CD4-positive, CD25-positive, alpha-beta regulatory T cell (primary cell): ENCODE measurements at regions not wholly inside any gene's neighbourhood (a gene's known extent, or its start where the extent isn't known, plus 50 kb on each side); places are given as distances from the start of the nearest gene placed in this dataset.

Source experiments
- ATAC-seq, 2 donors: fragments of 150-1000 bp; cut with Tn5 transposase; one replicate each; pipeline ENCODE4 v1.10.0; 2021; ENCODE audit warnings: low read depth in 2 of 2, moderate number of reproducible peaks in 2 of 2, moderate library complexity in 1 of 2
- DNase-seq, 3 donors: peaks; one replicate each; pipeline versions ENCODE4 v3.0.0 to v3.0.0-alpha.2; 2012 to 2022; ENCODE audit warnings: mixed read lengths in 1 of 3
- H3K27ac ChIP-seq: one replicate; pipeline ENCODE4 v1.7.0; 2013; ENCODE audit warnings: mild to moderate bottlenecking, low read length; ENCODE audit not compliant: insufficient read depth, poor library complexity, severe bottlenecking
- H3K27me3 ChIP-seq: one replicate; pipeline ENCODE4 v1.7.0; 2013; ENCODE audit warnings: low read length; ENCODE audit not compliant: control insufficient read depth, insufficient read depth
- H3K36me3 ChIP-seq: one replicate; pipeline ENCODE4 v1.7.0; 2013; ENCODE audit warnings: mild to moderate bottlenecking, low read length, moderate library complexity; ENCODE audit not compliant: control insufficient read depth, insufficient read depth
- H3K4me1 ChIP-seq: 2 replicates; pipeline ENCODE4 v1.7.0; 2013; ENCODE audit warnings: mild to moderate bottlenecking, low read length; ENCODE audit not compliant: insufficient read depth, control insufficient read depth, poor library complexity, severe bottlenecking
- H3K4me3 ChIP-seq: one replicate; pipeline ENCODE4 v1.7.0; 2013; ENCODE audit warnings: low read depth, mild to moderate bottlenecking, low read length, moderate library complexity
- H3K9me3 ChIP-seq, 2 experiments: 1 replicate in 1 of 2; 2 replicates in 1 of 2; pipeline ENCODE4 v1.7.0; 2013; ENCODE audit warnings: low read length in 2 of 2, mild to moderate bottlenecking in 1 of 2, moderate library complexity in 1 of 2; ENCODE audit not compliant: control insufficient read depth in 2 of 2
- H3K27ac Mint-ChIP-seq, 3 donors: one replicate each; pipeline ENCODE4 v1.8.0; 2020 to 2022; ENCODE audit warnings: mild to moderate bottlenecking in 3 of 3, mixed read lengths in 3 of 3, moderate library complexity in 2 of 3
- H3K27me3 Mint-ChIP-seq: one replicate; pipeline ENCODE4 v1.8.0; 2022; ENCODE audit warnings: mild to moderate bottlenecking, mixed read lengths
- H3K36me3 Mint-ChIP-seq: one replicate; pipeline ENCODE4 v1.8.0; 2020; ENCODE audit warnings: mixed read lengths
- H3K4me1 Mint-ChIP-seq, 4 donors: one replicate each; pipeline ENCODE4 v1.8.0; 2020 to 2022; ENCODE audit warnings: mixed read lengths in 4 of 4, mild to moderate bottlenecking in 1 of 4
- H3K4me3 Mint-ChIP-seq, 4 donors: one replicate each; pipeline ENCODE4 v1.8.0; 2020 to 2022; ENCODE audit warnings: mild to moderate bottlenecking in 4 of 4, mixed read lengths in 4 of 4, moderate library complexity in 3 of 4
- H3K9me3 Mint-ChIP-seq, 7 donors: one replicate each; pipeline ENCODE4 v1.8.0; 2020 to 2022; ENCODE audit warnings: mixed read lengths in 7 of 7, mild to moderate bottlenecking in 3 of 7, moderate library complexity in 2 of 7

- no peaks in the 10 kb centered on the region for H3K27me3 ChIP-seq
- no peaks in the 10 kb centered on the region for H3K4me1 Mint-ChIP-seq
- H3K36me3 Mint-ChIP-seq, result peaks cover 3% of the 10 kb centered on the region
- H3K9me3 Mint-ChIP-seq, result peaks cover 0 to 37% (median 7%) of the 10 kb centered on the region in 7 donors
- no peaks in the 10 kb centered on the region for H3K36me3 ChIP-seq
- no peak for ATAC-seq
- no peak overlapping the region for H3K4me3 ChIP-seq
- peaks cover 2 to 5% of the 10 kb centered on the region in 2 experiments for H3K9me3 ChIP-seq
- no peak for DNase-seq
- H3K4me3 Mint-ChIP-seq, result no peak overlapping the region
- no peak overlapping the region for H3K27ac ChIP-seq
- H3K4me1 ChIP-seq, result no peaks in the 10 kb centered on the region
- H3K27me3 Mint-ChIP-seq, result no peaks in the 10 kb centered on the region
- H3K27ac Mint-ChIP-seq, result no peak overlapping the region
Observed at GRCh38 chr16:64167936-64168335, 953.9 kb downstream of the CDH11 start.

- Mint-ChIP-seq H3K27me3 (no peaks in the 10 kb centered on the region), H3K9me3 (peaks cover 0 to 28% (median 3%) of the 10 kb centered on the region in 7 donors), H3K36me3 (peaks cover 3% of the 10 kb centered on the region), H3K27ac (no peak overlapping the region), H3K4me1 (no peaks in the 10 kb centered on the region), H3K4me3 (no peak overlapping the region)
- Histone ChIP-seq H3K9me3 (peaks cover 2 to 5% of the 10 kb centered on the region in 2 experiments), H3K27ac (no peak overlapping the region), H3K4me3 (no peak overlapping the region), H3K36me3 (no peaks in the 10 kb centered on the region), H3K4me1 (no peaks in the 10 kb centered on the region), H3K27me3 (no peaks in the 10 kb centered on the region)
- DNase-seq, result no peak
- no peak for ATAC-seq
Observed at GRCh38 chr16:64165368-64165767, 956.5 kb downstream of the CDH11 start.

GRCh38 chr16:64162613-64163375, 959.1 kb downstream of the CDH11 start:
- Histone ChIP-seq H3K9me3 (peaks cover 2 to 5% of the 10 kb centered on the region in 2 experiments), H3K36me3 (no peaks in the 10 kb centered on the region), H3K27ac (no peak overlapping the region), H3K27me3 (no peaks in the 10 kb centered on the region), H3K4me1 (no peaks in the 10 kb centered on the region), H3K4me3 (no peak overlapping the region)
- H3K4me1 Mint-ChIP-seq, result no peaks in the 10 kb centered on the region
- no peak overlapping the region for H3K4me3 Mint-ChIP-seq
- no peak for DNase-seq
- no peaks in the 10 kb centered on the region for H3K27me3 Mint-ChIP-seq
- H3K9me3 Mint-ChIP-seq, result peaks cover 0 to 24% (median 4%) of the 10 kb centered on the region in 7 donors
- H3K36me3 Mint-ChIP-seq, result no peaks in the 10 kb centered on the region
- ATAC-seq, result no peak
- H3K27ac Mint-ChIP-seq, result no peak overlapping the region

DNA sequence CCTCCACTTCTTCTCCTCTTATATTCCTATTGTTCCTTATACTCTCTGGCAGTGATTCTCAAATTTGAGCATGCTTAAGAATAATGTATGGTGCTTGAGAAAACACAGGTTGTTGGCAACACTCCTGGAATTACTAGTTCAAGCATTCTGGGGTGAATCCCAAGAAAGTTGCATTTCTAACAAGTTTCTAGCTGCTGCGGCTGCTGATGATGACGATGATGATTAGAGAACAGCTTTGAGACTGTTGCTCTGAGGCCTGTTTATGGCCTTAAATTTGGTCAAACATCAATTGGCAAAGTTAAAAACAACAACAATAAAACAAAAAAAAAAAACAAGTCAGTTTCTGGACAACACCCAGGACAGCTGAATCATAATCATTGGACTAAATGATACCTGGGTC, 961.9 kb downstream of the CDH11 start:
- no peaks in the 10 kb centered on the region for H3K27me3 Mint-ChIP-seq
- H3K27ac Mint-ChIP-seq, result no peak overlapping the region
- H3K36me3 Mint-ChIP-seq, result no peaks in the 10 kb centered on the region
- H3K27me3 ChIP-seq, result no peaks in the 10 kb centered on the region
- no peak overlapping the region for H3K27ac ChIP-seq
- H3K4me3 ChIP-seq, result no peak overlapping the region
- ATAC-seq (no peak), DNase-seq (no peak)
- H3K9me3 Mint-ChIP-seq, result peaks cover 4 to 27% (median 6%) of the 10 kb centered on the region in 7 donors
- H3K36me3 ChIP-seq, result no peaks in the 10 kb centered on the region
- H3K4me3 Mint-ChIP-seq, result no peak overlapping the region
- peaks cover 1 to 5% of the 10 kb centered on the region in 2 experiments for H3K9me3 ChIP-seq
- no peaks in the 10 kb centered on the region for H3K4me1 ChIP-seq
- no peaks in the 10 kb centered on the region for H3K4me1 Mint-ChIP-seq

DNA sequence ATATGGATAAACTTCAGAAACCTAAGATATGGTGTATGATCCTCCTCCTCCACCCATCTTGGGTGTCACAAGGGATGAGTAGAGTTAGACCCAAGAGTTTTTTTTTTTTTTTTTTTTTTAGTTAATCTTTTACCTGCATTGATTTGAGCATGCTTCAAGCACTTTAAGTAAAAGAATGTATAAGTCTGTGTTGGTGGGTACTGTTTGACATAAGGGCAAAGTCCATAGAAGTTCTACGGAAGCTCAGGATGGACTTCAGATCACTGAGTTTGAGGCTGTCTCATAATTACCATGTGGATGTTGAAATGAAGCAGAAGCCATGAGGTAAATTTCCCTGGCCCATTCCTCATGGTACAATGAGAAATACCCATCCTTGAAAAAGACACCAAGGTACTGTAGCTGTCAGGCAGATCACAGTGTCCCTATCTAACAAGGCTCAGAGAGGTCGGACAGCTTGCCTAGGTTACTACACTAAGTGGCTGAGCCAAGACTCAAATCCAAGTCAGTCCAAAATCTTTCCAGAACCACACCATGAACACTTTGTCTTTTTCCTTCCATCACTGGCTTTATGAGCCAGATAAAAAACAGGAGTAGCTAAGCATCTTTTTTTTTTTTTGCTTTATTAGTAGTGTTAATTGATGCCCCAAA, 962.8 kb downstream of the CDH11 start:
- no peaks in the 10 kb centered on the region for H3K4me1 ChIP-seq
- DNase-seq (no peak), ATAC-seq (no peak)
- no peaks in the 10 kb centered on the region for H3K9me3 ChIP-seq
- H3K4me3 ChIP-seq, result no peak overlapping the region
- H3K27me3 ChIP-seq, result no peaks in the 10 kb centered on the region
- H3K36me3 ChIP-seq, result no peaks in the 10 kb centered on the region
- Mint-ChIP-seq H3K9me3 (peaks cover 2 to 21% (median 6%) of the 10 kb centered on the region in 7 donors), H3K27ac (no peak overlapping the region), H3K27me3 (no peaks in the 10 kb centered on the region), H3K4me3 (no peak overlapping the region), H3K4me1 (no peaks in the 10 kb centered on the region), H3K36me3 (no peaks in the 10 kb centered on the region)
- H3K27ac ChIP-seq, result no peak overlapping the region

GRCh38 chr16:64153718-64154117, 968.1 kb downstream of the CDH11 start:
- H3K4me1 Mint-ChIP-seq, result no peaks in the 10 kb centered on the region
- H3K9me3 Mint-ChIP-seq, result peaks cover 2 to 22% (median 9%) of the 10 kb centered on the region in 7 donors
- Histone ChIP-seq H3K36me3 (no peaks in the 10 kb centered on the region), H3K4me3 (no peak overlapping the region), H3K9me3 (peaks cover 4 to 7% of the 10 kb centered on the region in 2 experiments), H3K4me1 (no peaks in the 10 kb centered on the region), H3K27me3 (no peaks in the 10 kb centered on the region), H3K27ac (no peak overlapping the region)
- ATAC-seq, result no peak
- DNase-seq, result no peak
- no peaks in the 10 kb centered on the region for H3K36me3 Mint-ChIP-seq
- no peak overlapping the region for H3K4me3 Mint-ChIP-seq
- no peaks in the 10 kb centered on the region for H3K27me3 Mint-ChIP-seq
- no peak overlapping the region for H3K27ac Mint-ChIP-seq

GRCh38 chr16:64151990-64152767, 969.7 kb downstream of the CDH11 start:
- Histone ChIP-seq H3K4me1 (no peaks in the 10 kb centered on the region), H3K36me3 (no peaks in the 10 kb centered on the region), H3K27ac (no peak overlapping the region), H3K9me3 (peaks cover 4 to 7% of the 10 kb centered on the region in 2 experiments), H3K4me3 (no peak overlapping the region), H3K27me3 (no peaks in the 10 kb centered on the region)
- Mint-ChIP-seq H3K27ac (no peak overlapping the region), H3K4me1 (no peaks in the 10 kb centered on the region), H3K36me3 (no peaks in the 10 kb centered on the region), H3K9me3 (peaks cover 2 to 25% (median 7%) of the 10 kb centered on the region in 7 donors), H3K4me3 (no peak overlapping the region), H3K27me3 (no peaks in the 10 kb centered on the region)
- DNase-seq, result no peak
- no peak for ATAC-seq
